ENCODE measurements at regions not wholly inside any gene's neighbourhood (a gene's known extent, or its start where the extent isn't known, plus 50 kb on each side); places are given as distances from the start of the nearest gene placed in this dataset.

- TF ChIP-seq SP1 (IDR thresholded peaks at IDR 0.05) (no peak), PKNOX1 (IDR thresholded peaks at IDR 0.05) (no peak), ELF4 (IDR thresholded peaks at IDR 0.05) (no peak), HDGF (IDR thresholded peaks at IDR 0.05; ENCODE audit: borderline replicate concordance) (no peak), ARNT (IDR thresholded peaks at IDR 0.05) (no peak), TARDBP (IDR thresholded peaks at IDR 0.05) (no peak), FOXM1 (IDR thresholded peaks at IDR 0.05; ENCODE audit: borderline replicate concordance) (no peak), CTBP1 (IDR thresholded peaks at IDR 0.05; ENCODE audit: borderline replicate concordance) (no peak), SUZ12 (IDR thresholded peaks at IDR 0.05) (no peak), FOXA1 (IDR thresholded peaks at IDR 0.05) (no peak)
Observed at GRCh38 chr5:98259595-98259994, 513.9 kb upstream of the RGMB start.
